ENCODE measurements at regions not wholly inside any gene's neighbourhood (a gene's known extent, or its start where the extent isn't known, plus 50 kb on each side); places are given as distances from the start of the nearest gene placed in this dataset.

DNA sequence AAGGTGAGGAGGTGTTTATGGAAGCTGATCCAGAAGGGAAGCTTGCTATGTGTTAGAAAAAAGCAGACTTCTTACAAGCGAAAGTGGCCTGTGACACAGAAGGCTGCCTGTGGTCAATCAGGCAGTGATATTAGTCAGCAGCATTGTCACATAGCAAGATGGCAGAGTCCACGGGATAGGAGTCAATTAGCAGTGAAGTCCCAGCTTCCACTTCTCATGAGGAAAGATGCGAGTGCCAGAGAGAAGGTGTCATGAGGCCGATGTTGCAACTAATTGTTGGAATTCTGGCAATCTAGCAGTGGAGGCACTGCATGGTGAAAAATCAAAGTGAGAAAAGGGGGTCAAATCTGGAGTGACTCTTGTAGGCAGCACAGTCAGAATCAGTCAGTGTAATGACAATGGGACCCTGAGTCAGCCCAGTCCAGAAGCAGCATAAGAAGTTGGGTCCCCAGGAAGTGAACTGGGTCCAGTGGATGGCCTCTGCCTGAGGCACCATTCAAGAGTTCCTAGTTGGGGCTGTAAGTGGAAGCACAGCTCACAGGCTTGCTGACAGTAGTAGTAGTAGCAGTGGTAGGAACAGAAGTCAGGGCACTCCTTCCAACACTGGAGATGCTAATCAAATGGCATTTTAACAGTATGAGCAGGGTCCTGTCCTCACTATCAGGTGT, 85.1 kb downstream of the TNFRSF13B start:
- TF ChIP-seq, protein P1, sequence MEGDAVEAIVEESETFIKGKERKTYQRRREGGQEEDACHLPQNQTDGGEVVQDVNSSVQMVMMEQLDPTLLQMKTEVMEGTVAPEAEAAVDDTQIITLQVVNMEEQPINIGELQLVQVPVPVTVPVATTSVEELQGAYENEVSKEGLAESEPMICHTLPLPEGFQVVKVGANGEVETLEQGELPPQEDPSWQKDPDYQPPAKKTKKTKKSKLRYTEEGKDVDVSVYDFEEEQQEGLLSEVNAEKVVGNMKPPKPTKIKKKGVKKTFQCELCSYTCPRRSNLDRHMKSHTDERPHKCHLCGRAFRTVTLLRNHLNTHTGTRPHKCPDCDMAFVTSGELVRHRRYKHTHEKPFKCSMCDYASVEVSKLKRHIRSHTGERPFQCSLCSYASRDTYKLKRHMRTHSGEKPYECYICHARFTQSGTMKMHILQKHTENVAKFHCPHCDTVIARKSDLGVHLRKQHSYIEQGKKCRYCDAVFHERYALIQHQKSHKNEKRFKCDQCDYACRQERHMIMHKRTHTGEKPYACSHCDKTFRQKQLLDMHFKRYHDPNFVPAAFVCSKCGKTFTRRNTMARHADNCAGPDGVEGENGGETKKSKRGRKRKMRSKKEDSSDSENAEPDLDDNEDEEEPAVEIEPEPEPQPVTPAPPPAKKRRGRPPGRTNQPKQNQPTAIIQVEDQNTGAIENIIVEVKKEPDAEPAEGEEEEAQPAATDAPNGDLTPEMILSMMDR (IDR thresholded peaks at IDR 0.05): no peak
- TF ChIP-seq POLR2A (IDR thresholded peaks at IDR 0.05): no peak
